T-helper 1 cell treated with Interleukin-12 subunit alpha and Interleukin-12 subunit beta and Interleukin-4 antibody, amounts not matched to agents 30 ng/mL and 1 ng/mL, for 36 hours (primary cell): ENCODE measurements at regions not wholly inside any gene's neighbourhood (a gene's known extent, or its start where the extent isn't known, plus 50 kb on each side); places are given as distances from the start of the nearest gene placed in this dataset.

ENCODE experiments used
- intact Hi-C: fragments of 100-400 bp; cut with micrococcal nuclease; formaldehyde crosslinking; loops from one replicate; pipeline ENCODE4 v1.15.1; 2024

- intact Hi-C loops, result no loop called here
Observed at GRCh38 chr18:77657651-77658298, 408.1 kb downstream of the GALR1 start.

DNA sequence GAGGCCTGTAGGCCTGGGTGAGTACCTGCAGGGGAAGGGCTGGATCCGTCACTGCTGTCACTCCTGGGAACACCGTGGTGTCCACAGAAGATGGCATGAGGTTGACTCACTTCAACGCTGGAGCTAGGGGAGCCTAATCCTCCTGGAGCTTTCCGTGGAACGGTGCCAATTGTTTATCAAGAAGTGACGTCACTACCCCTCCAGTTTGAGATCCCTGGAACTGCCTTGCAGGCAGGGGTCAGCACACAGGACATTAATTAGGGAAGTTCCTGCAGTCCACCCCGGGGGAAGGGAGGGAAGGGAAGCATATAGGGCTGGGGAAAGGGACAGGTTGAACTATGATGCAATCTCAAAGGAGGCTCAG lies 408.6 kb downstream of the GALR1 start:
- intact Hi-C loops, result no loop called here

GRCh38 chr18:77658751-77659448 lies 409.3 kb downstream of the GALR1 start:
- intact Hi-C loops, result no loop called here

DNA sequence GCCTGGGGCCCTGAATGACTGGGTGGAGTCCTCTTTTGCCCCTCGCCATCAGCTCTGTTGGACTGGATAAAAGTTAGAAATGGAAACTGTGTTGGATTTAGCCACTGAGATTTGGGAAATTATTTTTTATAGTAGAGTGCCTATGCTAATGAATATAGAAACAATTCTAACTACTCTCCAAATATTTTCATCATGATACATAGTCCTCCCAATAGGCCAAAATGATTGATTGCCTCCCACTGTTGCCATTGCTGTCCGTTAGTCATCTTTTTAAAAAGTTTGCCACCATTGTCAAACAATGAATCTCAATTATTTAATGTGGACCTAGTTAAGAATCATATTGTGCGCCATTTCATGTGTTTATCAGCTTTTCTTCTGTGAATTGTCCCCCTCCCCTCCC lies 417.0 kb downstream of the GALR1 start:
- intact Hi-C loops, result no loop called here

DNA sequence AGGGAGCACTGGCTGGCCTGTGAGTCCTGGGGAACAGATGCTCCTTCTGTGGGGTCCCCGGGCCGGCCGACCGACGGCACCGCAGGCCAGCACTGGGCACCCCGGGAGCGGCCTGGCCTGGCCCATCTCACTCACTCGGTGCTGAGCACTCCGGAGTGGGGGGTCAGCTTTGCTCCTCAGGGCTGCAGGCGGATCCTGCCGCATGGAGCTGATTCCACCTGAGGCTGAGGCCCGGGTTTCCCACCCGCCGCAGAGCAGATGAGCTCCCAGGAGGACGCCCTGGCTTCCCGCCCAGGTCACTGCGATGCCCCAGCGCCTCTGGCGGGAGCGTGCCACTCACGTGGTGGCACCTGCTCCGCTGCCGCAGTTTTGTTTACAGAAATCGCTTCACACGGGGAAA lies 418.6 kb downstream of the GALR1 start:
- intact Hi-C loops, result no loop called here

- intact Hi-C loops, result no loop called here
Observed at GRCh38 chr18:77669331-77669730, 419.7 kb downstream of the GALR1 start.

DNA sequence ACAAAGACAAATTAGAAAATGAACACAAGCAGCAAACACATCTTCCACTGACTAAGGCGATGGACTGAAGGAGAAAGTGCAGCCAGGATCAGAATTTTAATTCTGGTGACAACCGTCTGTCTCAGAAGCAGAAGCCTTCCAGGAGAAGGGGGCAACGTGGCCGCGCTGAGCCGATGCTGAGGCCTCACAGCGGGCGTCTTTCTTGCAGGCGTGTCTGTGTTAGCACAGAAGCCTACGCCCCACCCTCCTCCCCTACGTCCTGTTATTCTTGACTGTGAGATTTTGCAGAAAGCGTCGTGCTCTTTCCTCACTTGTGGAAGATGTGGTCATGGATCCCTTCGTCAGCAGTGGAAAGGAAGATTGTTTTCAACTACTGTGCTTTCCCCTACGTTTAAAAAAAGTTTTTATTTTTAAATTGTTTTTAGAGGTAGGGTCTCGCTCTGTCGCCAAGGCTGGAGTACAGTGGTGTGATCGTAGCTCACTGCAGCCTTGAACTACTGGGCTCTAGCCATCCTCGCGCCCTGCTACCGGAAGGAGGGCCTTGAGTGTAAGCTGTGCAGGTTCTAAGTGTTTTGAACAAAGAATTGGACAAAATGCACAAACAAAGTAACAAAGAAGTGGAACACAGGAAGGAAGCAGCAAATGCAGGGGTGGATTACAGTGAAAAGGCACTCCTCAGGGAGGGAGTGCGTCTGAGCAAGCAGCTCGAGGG lies 422.0 kb downstream of the GALR1 start:
- intact Hi-C loops, result no loop called here

DNA sequence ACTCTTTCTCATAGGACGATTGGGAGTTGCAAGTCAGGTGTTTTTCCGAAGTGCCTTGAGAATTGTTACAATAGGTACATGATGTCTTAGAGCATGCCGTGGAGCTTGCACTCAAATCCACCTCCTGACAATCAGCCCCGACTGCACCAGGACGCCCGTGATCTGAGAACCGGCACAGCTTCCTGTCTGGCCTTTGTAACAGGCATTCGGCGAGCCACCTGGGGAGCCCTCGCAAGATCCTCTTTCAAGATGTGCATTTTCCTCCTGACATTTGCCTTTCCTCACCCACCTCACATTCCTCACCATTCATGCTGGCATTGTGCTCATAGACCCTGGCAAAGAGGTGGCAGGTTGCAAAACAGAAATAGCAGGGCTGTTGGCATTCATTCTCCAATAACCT lies 427.3 kb downstream of the GALR1 start:
- intact Hi-C loops, result no loop called here

DNA sequence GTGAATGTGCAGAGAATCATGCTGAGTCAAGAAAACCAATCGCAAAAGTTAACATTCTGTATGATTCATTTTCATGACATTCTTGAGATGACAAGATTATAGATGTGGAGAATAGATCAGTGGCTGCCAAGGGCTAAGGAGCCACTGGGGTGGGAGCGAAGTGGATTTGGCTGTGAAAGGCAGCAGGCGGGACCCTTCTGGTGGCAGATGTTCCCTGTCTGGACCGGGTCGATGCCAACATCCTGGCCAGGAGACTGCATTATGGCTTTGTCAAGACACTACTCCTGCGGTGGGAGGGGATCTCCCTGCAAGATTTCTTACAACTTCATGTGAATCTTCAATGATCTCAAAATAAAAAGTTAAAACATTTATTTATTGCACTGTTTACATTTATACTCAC lies 427.9 kb downstream of the GALR1 start:
- intact Hi-C loops, result no loop called here

- intact Hi-C loops, result no loop called here
Observed at GRCh38 chr18:77679869-77680268, 430.2 kb downstream of the GALR1 start.

DNA sequence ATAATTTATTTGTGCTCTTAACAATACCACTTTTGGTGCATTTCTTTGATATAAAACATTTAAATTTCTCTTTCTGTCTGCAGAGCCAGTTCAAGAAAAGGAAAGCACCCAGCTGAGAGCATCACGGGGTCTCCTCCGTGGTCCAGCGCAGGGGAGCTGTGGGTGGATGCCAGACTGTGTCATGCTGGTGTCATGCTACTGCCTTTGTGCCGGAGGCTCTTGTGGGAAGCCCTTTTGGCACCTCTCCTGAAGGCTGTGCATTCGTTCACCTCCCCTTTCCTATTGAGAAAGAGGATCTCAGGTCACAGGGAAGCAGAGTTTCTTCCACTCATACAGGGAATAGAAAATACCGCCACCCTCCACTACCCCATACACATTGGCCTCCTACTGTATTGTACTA lies 450.4 kb downstream of the GALR1 start:
- intact Hi-C loops, result no loop called here

GRCh38 chr18:77701977-77702376 lies 452.3 kb downstream of the GALR1 start:
- intact Hi-C loops, result no loop called here

DNA sequence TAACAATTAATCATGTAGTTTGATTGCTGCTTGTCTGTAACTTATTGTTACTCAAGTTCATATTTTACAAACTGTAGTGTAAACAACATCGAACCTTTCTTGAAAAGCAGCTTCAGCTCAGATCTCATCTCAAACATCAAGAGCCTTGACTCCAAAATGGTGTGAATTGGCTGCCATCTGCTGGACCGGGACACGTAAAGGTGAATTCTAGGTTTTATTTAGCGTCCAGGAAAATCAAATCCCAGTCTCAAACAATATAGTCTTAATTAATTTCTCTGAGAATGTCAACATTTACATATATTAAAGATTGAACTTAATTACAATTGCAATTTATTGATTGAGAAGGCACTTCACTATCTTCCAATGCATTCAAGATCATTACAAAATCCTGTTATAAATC lies 453.0 kb downstream of the GALR1 start:
- intact Hi-C loops, result no loop called here

DNA sequence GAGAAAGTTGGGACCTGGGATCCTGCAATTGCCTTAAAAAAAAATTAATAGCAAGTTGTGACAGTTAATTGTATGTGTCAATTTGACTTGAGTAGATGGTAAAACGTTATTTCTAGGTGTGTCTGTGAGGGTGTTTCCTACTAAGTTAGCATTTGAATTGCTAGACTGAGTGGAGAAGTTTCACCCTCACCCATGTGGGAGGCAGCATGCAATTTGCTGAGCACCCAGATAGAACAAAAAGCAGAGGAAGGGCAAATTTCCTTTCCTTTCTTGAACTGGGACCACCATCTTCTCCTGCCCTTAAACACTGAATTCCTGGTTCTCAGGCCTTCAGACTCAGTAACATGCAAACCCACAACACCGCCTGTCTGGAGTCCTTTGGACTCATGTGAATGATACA lies 455.7 kb downstream of the GALR1 start:
- intact Hi-C loops, result no loop called here

DNA sequence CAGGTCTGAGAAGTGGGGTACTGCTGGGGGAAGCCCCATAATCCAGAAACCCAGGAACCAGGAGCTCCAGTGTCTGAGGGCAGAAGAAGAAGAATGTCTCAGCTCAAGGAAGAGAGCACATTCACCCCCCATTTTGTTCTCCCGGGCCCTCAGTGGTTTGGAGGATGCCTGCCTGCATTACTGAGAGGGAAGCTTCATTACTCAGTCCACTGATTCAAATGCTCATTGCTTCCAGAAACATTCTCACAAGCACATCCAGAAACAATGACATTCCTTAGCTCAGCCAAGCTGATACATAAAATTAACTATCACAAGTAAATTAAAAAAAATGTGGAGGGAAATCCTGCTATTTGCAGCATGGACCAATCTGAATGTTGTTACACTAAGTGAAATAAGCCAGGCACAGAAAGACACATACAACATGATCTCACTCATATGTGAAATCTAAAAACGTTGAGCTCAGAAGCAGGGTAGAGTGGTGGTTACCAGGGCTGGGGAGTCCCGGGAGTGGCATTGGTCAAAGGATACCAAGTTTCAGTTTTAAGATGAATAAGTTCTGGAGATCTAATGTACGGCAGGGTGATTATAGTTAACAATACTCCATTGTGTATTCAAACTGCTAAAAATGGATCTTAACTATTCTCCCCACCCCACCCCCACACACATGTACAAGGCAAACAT lies 459.3 kb downstream of the GALR1 start:
- intact Hi-C loops, result no loop called here

- intact Hi-C loops, result no loop called here
Observed at GRCh38 chr18:77711096-77711495, 461.4 kb downstream of the GALR1 start.

DNA sequence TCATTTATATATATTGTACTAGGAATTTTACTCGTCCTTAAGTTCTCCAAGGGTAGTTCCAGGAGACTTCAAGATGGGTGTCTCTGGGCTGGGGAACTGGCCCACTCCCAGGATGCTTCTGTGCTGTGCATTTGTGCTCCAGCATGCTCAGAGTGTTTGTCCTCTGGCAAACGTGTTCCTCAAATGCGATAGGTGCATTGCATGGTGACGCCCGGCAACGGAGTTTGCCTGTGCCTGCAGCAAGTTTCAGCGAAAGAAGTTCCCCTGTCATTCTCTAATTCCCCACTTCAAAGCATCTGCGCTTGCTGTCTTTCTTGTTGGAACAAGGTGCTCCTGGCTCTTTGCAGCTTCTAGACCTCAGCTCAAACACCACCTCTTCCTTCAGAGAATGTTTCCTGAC lies 465.1 kb downstream of the GALR1 start:
- intact Hi-C loops, result no loop called here

GRCh38 chr18:77716282-77716681 lies 466.6 kb downstream of the GALR1 start:
- intact Hi-C loops, result no loop called here

GRCh38 chr18:77733292-77733903 lies 483.8 kb downstream of the GALR1 start:
- intact Hi-C loops, result no loop called here

- intact Hi-C loops, result no loop called here
Observed at GRCh38 chr18:77736842-77737241, 487.2 kb downstream of the GALR1 start.

DNA sequence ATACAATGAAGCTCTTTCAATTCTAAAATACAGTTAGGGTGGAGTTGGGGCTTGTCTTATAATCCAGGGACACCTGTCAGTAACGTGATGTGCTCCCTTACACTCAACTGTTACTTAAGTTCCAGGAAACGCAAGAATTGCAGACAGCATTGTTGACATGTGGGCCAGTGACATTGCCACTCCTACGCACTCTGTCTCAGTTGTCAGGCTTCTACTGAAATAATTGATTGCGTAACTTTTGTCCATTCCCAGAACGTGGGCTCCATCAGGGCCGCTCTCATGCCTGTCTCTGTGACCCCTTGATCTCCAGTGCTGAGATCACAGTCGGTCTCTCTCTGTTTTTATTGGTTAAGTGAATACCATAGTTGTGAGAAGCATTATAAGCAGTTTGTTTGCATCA lies 487.8 kb downstream of the GALR1 start:
- intact Hi-C loops, result no loop called here

GRCh38 chr18:77749089-77749488 lies 499.4 kb downstream of the GALR1 start:
- intact Hi-C loops, result no loop called here
